Endodermal cell (in vitro differentiated cells): ENCODE measurements at regions not wholly inside any gene's neighbourhood (a gene's known extent, or its start where the extent isn't known, plus 50 kb on each side); places are given as distances from the start of the nearest gene placed in this dataset.

Source experiments
- DNase-seq: peaks from one replicate; pipeline ENCODE4 v3.0.0-alpha.2; 2017
- H3K27ac ChIP-seq: 2 replicates; pipeline ENCODE4 v1.5.1; 2013; ENCODE audit warnings: mild to moderate bottlenecking, low read depth, low read length, moderate library complexity
- H3K27me3 ChIP-seq: 2 replicates; pipeline ENCODE4 v1.6.1; 2013; ENCODE audit warnings: mild to moderate bottlenecking, low read length, moderate library complexity; ENCODE audit not compliant: insufficient read depth, control insufficient read depth, poor library complexity, severe bottlenecking
- H3K36me3 ChIP-seq: 2 replicates; pipeline ENCODE4 v1.7.0; 2013; ENCODE audit warnings: mild to moderate bottlenecking, low read length, moderate library complexity; ENCODE audit not compliant: control insufficient read depth, insufficient read depth
- H3K4me1 ChIP-seq: one replicate; pipeline ENCODE4 v1.7.0; 2013; ENCODE audit warnings: low read length; ENCODE audit not compliant: control insufficient read depth, insufficient read depth
- H3K4me3 ChIP-seq: 2 replicates; pipeline ENCODE4 v1.5.1; 2013; ENCODE audit warnings: mild to moderate bottlenecking, low read length, moderate library complexity
- H3K9ac ChIP-seq: 2 replicates; pipeline ENCODE4 v1.6.1; 2013; ENCODE audit warnings: mild to moderate bottlenecking, low read length, moderate library complexity; ENCODE audit not compliant: poor library complexity, severe bottlenecking; ENCODE audit errors: extremely low read depth
- H3K9me3 ChIP-seq: 2 replicates; pipeline ENCODE4 v1.6.1; 2013; ENCODE audit warnings: mild to moderate bottlenecking, low read length, moderate library complexity; ENCODE audit not compliant: control insufficient read depth
- H3K27ac Mint-ChIP-seq: 2 replicates; pipeline ENCODE4 v1.8.0; 2020; ENCODE audit warnings: mixed read lengths
- H3K27me3 Mint-ChIP-seq: 2 replicates; pipeline ENCODE4 v1.8.0; 2021; ENCODE audit warnings: mild to moderate bottlenecking, mixed read lengths; ENCODE audit not compliant: insufficient read depth
- H3K36me3 Mint-ChIP-seq: 2 replicates; pipeline ENCODE4 v1.8.0; 2020; ENCODE audit warnings: low read depth, mixed read lengths
- H3K4me1 Mint-ChIP-seq: 2 replicates; pipeline ENCODE4 v1.8.0; 2020; ENCODE audit warnings: mixed read lengths
- H3K4me3 Mint-ChIP-seq: 2 replicates; pipeline ENCODE4 v1.8.0; 2020; ENCODE audit warnings: mild to moderate bottlenecking, moderate library complexity, mixed read lengths
- H3K9me3 Mint-ChIP-seq: 2 replicates; pipeline ENCODE4 v1.8.0; 2020; ENCODE audit warnings: mild to moderate bottlenecking, mixed read lengths
- CTCF ChIP-seq: fragments of 200-600 bp; sonication (generic); conservative IDR thresholded peaks from 2 replicates; pipeline ENCODE4 v1.5.0; 2021; ENCODE audit warnings: antibody characterized with exemption, mild to moderate bottlenecking
- WGBS, 2 experiments: methylation state at CpG; one replicate each; pipeline versions ENCODE4 v1.1.5 to v1.1.7; 2013; ENCODE audit warnings: missing lambda C conversion rate in 2 of 2, mixed read lengths in 1 of 2; ENCODE audit not compliant: insufficient coverage in 1 of 2, insufficient read length in 1 of 2; 5-methylcytosine and 5-hydroxymethylcytosine counted together

DNA sequence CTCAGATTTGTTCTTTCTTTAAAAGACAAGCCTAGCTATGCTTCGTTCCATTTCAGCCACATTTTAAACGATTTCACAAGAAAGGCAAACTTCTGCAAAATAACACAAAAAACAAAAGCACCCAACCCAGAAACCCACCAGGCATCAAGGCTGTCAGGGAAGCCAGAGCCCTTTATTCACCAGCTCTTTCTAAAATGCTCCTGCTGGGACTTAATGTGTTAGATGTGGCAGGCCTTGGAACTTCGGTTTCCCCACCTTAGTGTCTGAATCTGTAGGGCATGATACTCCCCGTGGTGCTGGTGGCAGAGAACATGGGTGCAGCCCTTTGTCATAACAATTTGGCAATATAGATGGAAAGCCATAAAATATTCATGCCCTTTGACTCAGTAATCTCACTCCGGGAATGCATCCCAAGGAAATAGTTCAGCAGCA is 56.8 kb upstream of the LCTL start:
- Mint-ChIP-seq H3K9me3 (no peaks in the 10 kb centered on the region), H3K27me3 (no peaks in the 10 kb centered on the region), H3K36me3 (no peaks in the 10 kb centered on the region), H3K4me3 (peak overlapping the region; percentile 31), H3K27ac (peak overlapping the region; percentile 92), H3K4me1 (peaks cover 35% of the 10 kb centered on the region)
- Histone ChIP-seq H3K27me3 (no peaks in the 10 kb centered on the region), H3K9me3 (no peaks in the 10 kb centered on the region), H3K36me3 (no peaks in the 10 kb centered on the region), H3K4me3 (no peak overlapping the region), H3K9ac (no peak overlapping the region), H3K4me1 (peaks cover 14% of the 10 kb centered on the region), H3K27ac (peak overlapping the region; percentile 5)
- peak; percentile 67 for DNase-seq
- TF ChIP-seq CTCF = no peak
- WGBS, 2 experiments = 22 to 31% methylated on average over 5 of the region's 5 CpGs

DNA sequence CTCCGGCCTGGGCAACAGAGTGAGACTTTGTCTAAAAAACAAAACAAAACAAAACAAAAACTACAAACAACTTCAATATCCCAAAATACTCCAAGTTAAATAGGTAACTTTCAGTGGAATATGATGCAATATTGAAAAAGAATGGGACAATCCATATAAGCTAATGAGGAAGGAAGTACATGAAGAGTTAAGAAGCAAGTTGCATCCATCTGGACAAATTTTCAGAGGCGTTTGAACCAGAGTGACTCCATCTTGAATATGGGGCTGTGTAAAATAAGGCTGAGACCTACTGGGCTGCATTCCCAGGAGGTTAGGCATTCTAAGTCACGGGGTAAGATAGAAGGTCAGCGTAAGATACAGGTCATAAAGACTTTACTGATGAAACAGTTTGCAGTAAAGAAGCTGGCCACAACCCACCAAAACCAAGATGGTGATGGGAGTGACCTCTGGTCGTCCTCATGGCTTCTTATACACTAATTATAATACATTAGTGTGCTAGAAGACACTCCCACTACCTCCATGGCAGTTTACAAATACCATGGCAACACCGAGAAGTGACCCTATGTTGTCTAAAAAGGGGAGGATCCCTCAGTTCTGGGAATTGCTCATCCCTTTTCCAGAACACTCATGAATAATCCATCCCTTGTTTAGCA is 58.1 kb upstream of the LCTL start:
- Histone ChIP-seq H3K36me3 (no peaks in the 10 kb centered on the region), H3K4me3 (no peak overlapping the region), H3K9ac (no peak overlapping the region), H3K9me3 (no peaks in the 10 kb centered on the region), H3K27ac (no peak overlapping the region), H3K27me3 (no peaks in the 10 kb centered on the region), H3K4me1 (peaks cover 13% of the 10 kb centered on the region)
- Mint-ChIP-seq H3K4me1 (peaks cover 35% of the 10 kb centered on the region), H3K9me3 (no peaks in the 10 kb centered on the region), H3K27ac (no peak overlapping the region), H3K36me3 (no peaks in the 10 kb centered on the region), H3K4me3 (no peak overlapping the region), H3K27me3 (no peaks in the 10 kb centered on the region)
- no peak for TF ChIP-seq CTCF
- DNase-seq = no peak
- 78 to 96% methylated on average over 2 to 4 of the region's 6 CpGs for WGBS, 2 experiments

DNA sequence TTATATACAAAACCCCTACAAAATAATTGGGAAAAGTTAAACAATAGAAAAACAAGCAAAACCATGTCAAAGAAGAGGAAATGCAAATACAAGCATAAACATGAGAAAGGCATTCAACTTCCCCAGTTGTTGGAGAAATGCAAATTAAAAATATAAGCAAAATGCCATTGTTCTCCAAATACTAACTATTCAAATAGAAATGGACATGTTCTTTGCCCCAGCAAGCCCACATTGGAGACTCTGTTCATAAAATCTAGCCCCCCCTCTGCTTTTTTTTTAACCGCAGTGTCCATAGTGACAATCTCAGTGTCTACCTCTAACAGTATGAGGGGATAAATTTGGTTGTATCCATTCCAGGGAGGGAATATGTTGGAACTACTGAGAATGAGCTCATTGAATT is 59.7 kb upstream of the LCTL start:
- peaks cover 36% of the 10 kb centered on the region for H3K4me1 Mint-ChIP-seq
- H3K27me3 Mint-ChIP-seq = no peaks in the 10 kb centered on the region
- no peaks in the 10 kb centered on the region for H3K36me3 Mint-ChIP-seq
- H3K27me3 ChIP-seq = no peaks in the 10 kb centered on the region
- no peaks in the 10 kb centered on the region for H3K9me3 Mint-ChIP-seq
- H3K27ac ChIP-seq = no peak overlapping the region
- H3K9ac ChIP-seq = no peak overlapping the region
- 71 to 80% methylated on average over 1 of the region's 1 CpG for WGBS, 2 experiments
- no peak overlapping the region for H3K4me3 Mint-ChIP-seq
- no peak overlapping the region for H3K4me3 ChIP-seq
- no peaks in the 10 kb centered on the region for H3K36me3 ChIP-seq
- no peak for TF ChIP-seq CTCF
- no peaks in the 10 kb centered on the region for H3K9me3 ChIP-seq
- DNase-seq = no peak
- peaks cover 17% of the 10 kb centered on the region for H3K4me1 ChIP-seq
- no peak overlapping the region for H3K27ac Mint-ChIP-seq
